Upper lobe of right lung (tissue), 1 donor: ENCODE measurements at regions not wholly inside any gene's neighbourhood (a gene's known extent, or its start where the extent isn't known, plus 50 kb on each side); places are given as distances from the start of the nearest gene placed in this dataset.

Source experiments
- ATAC-seq: fragments of 200-7000 bp; cut with Tn5 transposase; one replicate; pipeline ENCODE4 v1.9.1; 2020; ENCODE audit warnings: mild to moderate bottlenecking, moderate library complexity
- DNase-seq: peaks from one replicate; pipeline ENCODE4 v3.0.0-alpha.2; 2020
- H3K27ac ChIP-seq: fragments of 200-600 bp; one replicate; pipeline ENCODE4 v1.8.0; 2022
- H3K27me3 ChIP-seq: fragments of 200-600 bp; one replicate; pipeline ENCODE4 v1.8.0; 2022; ENCODE audit warnings: mild to moderate bottlenecking
- H3K36me3 ChIP-seq: fragments of 200-600 bp; one replicate; pipeline ENCODE4 v1.8.0; 2022
- H3K4me1 ChIP-seq: fragments of 200-600 bp; one replicate; pipeline ENCODE4 v1.8.0; 2022
- H3K4me3 ChIP-seq: fragments of 200-600 bp; one replicate; pipeline ENCODE4 v1.8.0; 2022; ENCODE audit warnings: mild to moderate bottlenecking
- H3K9me3 ChIP-seq: fragments of 200-600 bp; one replicate; pipeline ENCODE4 v1.8.0; 2022
- intact Hi-C: fragments of 100-400 bp; cut with DNase I; formaldehyde crosslinking; loops from one replicate; pipeline ENCODE4 v1.11.0; 2022
- TF ChIP-seq, protein P1 (sequence below): fragments of 200-600 bp; IDR thresholded peaks from one replicate; pipeline ENCODE4 v1.8.0; 2022; ENCODE audit warnings: antibody characterized with exemption
- donor health status: DM: no; HTN: yes; CAD: no; lungs with severe emphysema.

DNA sequence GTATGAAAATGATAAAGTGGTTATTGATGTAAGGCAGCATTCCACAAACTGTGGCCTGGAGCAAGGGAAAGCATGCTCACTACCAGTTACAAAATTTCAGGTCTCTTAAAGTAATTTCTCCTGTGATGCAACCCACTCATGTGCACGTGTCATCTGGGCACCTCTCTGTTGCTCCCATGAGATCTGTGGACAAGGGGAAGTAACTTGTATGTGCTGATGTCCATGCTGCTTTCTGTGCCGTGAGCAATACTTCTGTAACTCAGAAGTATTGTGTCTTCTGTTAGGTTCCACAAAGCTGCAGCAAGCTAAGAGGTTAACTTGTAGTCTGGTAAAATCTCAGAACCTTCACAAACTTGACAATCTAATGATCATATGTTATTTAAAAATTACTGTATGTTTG lies 930.0 kb upstream of the SLITRK6 start:
- TF ChIP-seq, protein P1, sequence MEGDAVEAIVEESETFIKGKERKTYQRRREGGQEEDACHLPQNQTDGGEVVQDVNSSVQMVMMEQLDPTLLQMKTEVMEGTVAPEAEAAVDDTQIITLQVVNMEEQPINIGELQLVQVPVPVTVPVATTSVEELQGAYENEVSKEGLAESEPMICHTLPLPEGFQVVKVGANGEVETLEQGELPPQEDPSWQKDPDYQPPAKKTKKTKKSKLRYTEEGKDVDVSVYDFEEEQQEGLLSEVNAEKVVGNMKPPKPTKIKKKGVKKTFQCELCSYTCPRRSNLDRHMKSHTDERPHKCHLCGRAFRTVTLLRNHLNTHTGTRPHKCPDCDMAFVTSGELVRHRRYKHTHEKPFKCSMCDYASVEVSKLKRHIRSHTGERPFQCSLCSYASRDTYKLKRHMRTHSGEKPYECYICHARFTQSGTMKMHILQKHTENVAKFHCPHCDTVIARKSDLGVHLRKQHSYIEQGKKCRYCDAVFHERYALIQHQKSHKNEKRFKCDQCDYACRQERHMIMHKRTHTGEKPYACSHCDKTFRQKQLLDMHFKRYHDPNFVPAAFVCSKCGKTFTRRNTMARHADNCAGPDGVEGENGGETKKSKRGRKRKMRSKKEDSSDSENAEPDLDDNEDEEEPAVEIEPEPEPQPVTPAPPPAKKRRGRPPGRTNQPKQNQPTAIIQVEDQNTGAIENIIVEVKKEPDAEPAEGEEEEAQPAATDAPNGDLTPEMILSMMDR, result no peak
- intact Hi-C loops, result no loop called here
- Histone ChIP-seq H3K27me3 (no peaks in the 10 kb centered on the region), H3K27ac (no peak overlapping the region), H3K4me1 (no peaks in the 10 kb centered on the region), H3K9me3 (no peaks in the 10 kb centered on the region), H3K36me3 (no peaks in the 10 kb centered on the region), H3K4me3 (no peak overlapping the region)
- ATAC-seq, result no peak
- DNase-seq, result no peak

DNA sequence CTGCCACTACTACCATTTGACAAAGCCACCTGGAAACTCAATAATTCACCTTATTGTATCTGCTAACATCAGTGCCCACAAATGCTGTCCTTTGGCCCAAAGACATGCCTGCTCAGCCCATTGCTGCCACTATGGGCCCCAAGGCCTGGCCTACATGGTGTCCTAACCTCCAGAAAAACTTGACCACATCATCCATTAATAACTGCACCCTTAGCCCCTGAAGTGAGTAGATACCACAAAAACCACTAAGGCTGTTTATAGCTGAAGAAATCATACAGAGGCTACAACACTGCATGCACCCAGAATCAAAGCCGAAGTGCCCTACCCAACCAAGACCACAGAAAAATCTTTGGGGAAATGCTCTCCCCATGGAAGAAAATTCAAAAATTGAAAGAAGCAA lies 932.8 kb upstream of the SLITRK6 start:
- intact Hi-C loops, result no loop called here
- Histone ChIP-seq H3K27ac (no peak overlapping the region), H3K4me1 (no peaks in the 10 kb centered on the region), H3K4me3 (no peak overlapping the region), H3K27me3 (no peaks in the 10 kb centered on the region), H3K9me3 (peaks cover 6% of the 10 kb centered on the region), H3K36me3 (no peaks in the 10 kb centered on the region)
- no peak for ATAC-seq
- DNase-seq, result no peak
- TF ChIP-seq, protein P1, result no peak

DNA sequence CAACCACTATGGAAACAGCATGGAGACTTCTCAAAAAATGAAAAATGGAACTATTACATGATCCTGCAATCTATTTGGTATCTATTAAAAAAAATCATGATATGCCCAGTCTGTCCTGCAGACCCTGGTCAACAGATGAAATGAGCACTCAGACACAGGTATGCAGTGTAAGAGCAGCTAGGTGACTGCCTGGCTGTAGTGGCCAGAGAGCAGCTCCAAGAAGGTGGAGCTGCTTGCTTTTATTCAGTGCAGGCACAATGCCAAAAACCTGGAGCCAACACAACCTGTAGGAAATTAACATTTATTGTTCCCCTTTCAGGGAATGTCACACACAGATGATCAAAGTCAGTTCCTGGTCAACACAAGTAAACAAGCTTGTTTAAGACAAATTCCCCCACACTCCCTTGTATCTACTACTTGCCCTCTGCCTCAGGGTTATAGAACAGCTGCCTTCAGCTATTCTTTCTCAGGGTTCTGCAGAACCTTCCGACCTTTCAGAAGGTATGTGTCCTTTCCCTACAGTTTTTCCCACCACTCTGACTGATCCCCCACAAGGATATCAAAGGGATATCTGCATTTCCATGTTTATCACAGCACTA lies 933.7 kb upstream of the SLITRK5 start:
- no peak for DNase-seq
- no peaks in the 10 kb centered on the region for H3K27me3 ChIP-seq
- no peaks in the 10 kb centered on the region for H3K4me1 ChIP-seq
- no peak overlapping the region for H3K27ac ChIP-seq
- ATAC-seq, result no peak
- H3K4me3 ChIP-seq, result no peak overlapping the region
- H3K36me3 ChIP-seq, result no peaks in the 10 kb centered on the region
- peaks cover 6% of the 10 kb centered on the region for H3K9me3 ChIP-seq
- TF ChIP-seq, protein P1, result no peak
- intact Hi-C loops, result no loop called here

DNA sequence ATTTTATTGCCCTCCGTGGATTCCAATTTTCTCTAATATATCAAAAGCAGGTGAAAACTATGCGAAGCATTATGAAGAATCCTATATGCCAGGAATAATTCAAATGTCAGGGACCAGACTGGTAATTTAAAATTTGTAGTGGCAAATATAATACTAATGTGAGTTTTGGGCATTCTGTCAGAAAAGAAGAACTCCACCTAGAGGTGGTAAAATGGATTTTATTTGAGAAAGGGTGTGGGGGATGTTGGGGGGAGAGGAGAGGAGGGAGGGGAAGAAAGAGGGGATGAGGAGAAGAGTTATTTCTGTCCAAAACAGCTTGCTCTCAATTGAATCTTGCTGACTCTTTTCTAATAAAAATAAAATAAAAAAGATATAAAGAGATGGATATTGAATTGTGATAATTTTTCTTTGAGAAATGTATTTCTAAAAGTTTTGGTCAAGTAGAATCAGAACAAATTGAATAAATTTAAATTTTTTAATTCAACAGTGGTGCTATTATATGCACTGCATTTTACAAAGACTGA lies 929.3 kb upstream of the SLITRK5 start:
- H3K4me1 ChIP-seq, result no peaks in the 10 kb centered on the region
- intact Hi-C loops, result no loop called here
- no peaks in the 10 kb centered on the region for H3K9me3 ChIP-seq
- ATAC-seq (no peak), DNase-seq (no peak)
- TF ChIP-seq, protein P1, result no peak
- no peak overlapping the region for H3K4me3 ChIP-seq
- no peaks in the 10 kb centered on the region for H3K27me3 ChIP-seq
- no peaks in the 10 kb centered on the region for H3K36me3 ChIP-seq
- no peak overlapping the region for H3K27ac ChIP-seq

DNA sequence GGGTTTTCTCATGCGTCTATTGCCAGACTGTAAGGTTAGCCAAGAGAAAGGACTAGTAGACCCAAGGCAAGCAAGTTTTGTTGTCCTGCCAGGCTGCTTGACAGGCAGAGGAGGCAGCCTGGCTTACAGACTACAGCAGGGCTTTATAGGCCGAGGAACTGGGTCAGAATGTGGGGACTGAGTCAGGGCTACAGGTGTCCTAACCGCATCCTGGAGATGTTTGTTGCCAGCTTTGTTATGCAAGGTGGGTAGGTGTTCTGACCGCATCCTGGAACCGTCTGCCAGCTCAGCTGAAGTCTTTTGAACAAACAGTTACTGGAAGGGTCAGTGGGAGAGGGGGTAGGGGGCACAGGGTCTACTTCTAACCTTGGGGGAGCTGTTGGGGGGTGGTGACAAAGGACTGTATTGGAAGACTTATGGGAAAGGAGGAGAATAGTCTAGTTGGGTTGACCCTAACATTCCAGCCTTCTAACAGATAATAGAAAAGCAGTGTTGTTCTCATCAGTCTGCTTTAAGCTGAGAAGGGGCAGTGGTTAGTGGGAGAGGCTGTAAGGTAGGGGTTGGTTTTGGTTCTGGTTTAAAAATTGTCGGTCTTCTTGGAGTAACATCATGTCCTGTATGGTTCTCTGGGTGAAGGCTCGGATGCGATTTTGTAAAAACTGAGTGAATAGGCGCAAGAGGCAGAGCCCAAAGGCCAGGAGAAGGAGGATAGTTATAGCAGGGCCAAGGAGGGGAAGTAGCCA lies 913.8 kb upstream of the SLITRK5 start:
- Histone ChIP-seq H3K4me1 (no peaks in the 10 kb centered on the region), H3K4me3 (no peak overlapping the region), H3K27ac (no peak overlapping the region), H3K9me3 (no peaks in the 10 kb centered on the region), H3K36me3 (no peaks in the 10 kb centered on the region), H3K27me3 (no peaks in the 10 kb centered on the region)
- TF ChIP-seq, protein P1, result no peak
- ATAC-seq (no peak), DNase-seq (no peak)
- intact Hi-C loops, result no loop called here
